GM12878 (cell line): ENCODE measurements at regions not wholly inside any gene's neighbourhood (a gene's known extent, or its start where the extent isn't known, plus 50 kb on each side); places are given as distances from the start of the nearest gene placed in this dataset.

ENCODE experiments used
- ATAC-seq: fragments of 200-7000 bp; cut with Tn5 transposase; 3 replicates; pipeline ENCODE4 v1.9.1; 2020; ENCODE audit warnings: mild to moderate bottlenecking, moderate library complexity
- BruUV-seq: library from RNA; stranded (reverse); fragments of 400-500 nt; replicated peaks from 2 replicates; lab custom pipeline; 2021; lab: Mats Ljungman, UMichigan
- CTCF ChIA-PET: fragments of 300-600 bp; sonication (Branson Sonifier 250); formaldehyde crosslinking; extraction: SDS; loops from one replicate; lab custom pipeline; 2021; ENCODE audit warnings: inconsistent platforms; lab: Yijun Ruan, JAX
- POLR2A ChIA-PET: fragments of 350-600 bp; formaldehyde crosslinking; extraction: SDS; loops from one replicate; lab custom pipeline; 2021; ENCODE audit warnings: inconsistent platforms; lab: Charles Lee
- RAD21 ChIA-PET: fragments of 300-600 bp; sonication (Branson Sonifier 250); formaldehyde crosslinking; loops from one replicate; lab custom pipeline; 2023; ENCODE audit warnings: antibody characterized with exemption; ENCODE audit not compliant: unreplicated experiment; lab: Charles Lee
- SMC1A ChIA-PET: fragments of 300-600 bp; sonication (Branson Sonifier 250); formaldehyde crosslinking; loops from one replicate; lab custom pipeline; 2023; ENCODE audit not compliant: unreplicated experiment, uncharacterized antibody; lab: Charles Lee
- DNase-seq: peaks from one replicate; pipeline ENCODE4 v3.0.0-alpha.2; 2011; ENCODE audit warnings: low read depth, low spot score
- FAIRE-seq: peaks from 3 replicates; lab custom pipeline; 2011; peaks lifted over from hg19 to GRCh38; lab: Jason Lieb, UNC
- H2AFZ ChIP-seq: 2 replicates; pipeline ENCODE4 v1.6.0; 2011; ENCODE audit warnings: low read depth, low read length, control low read depth; ENCODE audit not compliant: control insufficient read depth
- H3K27ac ChIP-seq: 2 replicates; pipeline ENCODE4 v1.5.1; 2011; ENCODE audit warnings: control low read depth; ENCODE audit not compliant: control insufficient read depth, insufficient read depth
- H3K27me3 ChIP-seq, 2 experiments: replicated peaks in 1 of 2; 2 replicates each; pipeline versions ENCODE4 v1.6.0 to v1.6.1; 2011; ENCODE audit warnings: low read length in 1 of 2; ENCODE audit not compliant: control insufficient read depth in 2 of 2, insufficient read depth in 2 of 2
- H3K36me3 ChIP-seq, 2 experiments: 2 replicates each; pipeline ENCODE4 v1.5.1; 2011; ENCODE audit warnings: low read length in 1 of 2; ENCODE audit not compliant: control insufficient read depth in 2 of 2, insufficient read depth in 2 of 2
- H3K4me1 ChIP-seq: 2 replicates; pipeline ENCODE4 v1.6.1; 2011; ENCODE audit warnings: mild to moderate bottlenecking, low read length, moderate library complexity, mixed read lengths; ENCODE audit not compliant: control insufficient read depth, insufficient read depth
- H3K4me2 ChIP-seq: 2 replicates; pipeline ENCODE4 v1.6.0; 2011; ENCODE audit warnings: control low read depth; ENCODE audit not compliant: control insufficient read depth, insufficient read depth
- H3K4me3 ChIP-seq: fragments of 200-600 bp; sonication (generic); 2 replicates; pipeline ENCODE4 v1.5.1; 2016
- H3K79me2 ChIP-seq: 2 replicates; pipeline ENCODE4 v1.6.0; 2011; ENCODE audit warnings: low read length; ENCODE audit not compliant: control insufficient read depth, insufficient read depth
- H3K9ac ChIP-seq: 2 replicates; pipeline ENCODE4 v1.8.0; 2011; ENCODE audit warnings: low read length, control low read depth, mixed read lengths; ENCODE audit not compliant: control insufficient read depth, insufficient read depth
- H3K9me3 ChIP-seq: replicated peaks from 3 replicates; pipeline ENCODE4 v1.5.1; 2011; ENCODE audit warnings: mild to moderate bottlenecking, low read length; ENCODE audit not compliant: control insufficient read depth, insufficient read depth
- H4K20me1 ChIP-seq: 2 replicates; pipeline ENCODE4 v1.6.0; 2011; ENCODE audit not compliant: control insufficient read depth, insufficient read depth
- CBX5 ChIP-seq: sonication (generic); IDR thresholded peaks from 2 replicates; pipeline ENCODE4 v1.6.1; 2016; ENCODE audit warnings: low read depth, moderate library complexity, mild to moderate bottlenecking, inconsistent platforms
- CEBPB ChIP-seq, 2 experiments: fragments of 150-350 bp in 1 of 2; IDR thresholded peaks; 2 replicates each; pipeline ENCODE4 v1.6.1; 2012 to 2014; ENCODE audit warnings: low read depth in 2 of 2, low read length in 2 of 2, borderline replicate concordance in 1 of 2, inconsistent platforms in 1 of 2
- CHD1 ChIP-seq: IDR thresholded peaks from 2 replicates; pipeline ENCODE4 v1.6.1; 2012; ENCODE audit warnings: low read depth, low read length, improper control_type of control experiment
- CHD2 ChIP-seq: IDR thresholded peaks from 2 replicates; pipeline ENCODE4 v1.6.1; 2011; ENCODE audit warnings: low read depth, low read length, improper control_type of control experiment, borderline replicate concordance
- CUX1 ChIP-seq: IDR thresholded peaks from 2 replicates; pipeline ENCODE4 v1.6.1; 2012; ENCODE audit warnings: improper control_type of control experiment, low read depth, low read length; ENCODE audit not compliant: insufficient replicate concordance
- HDAC6 ChIP-seq: fragments of 200-600 bp; sonication (generic); IDR thresholded peaks from one replicate; pipeline ENCODE4 v1.8.0; 2017; ENCODE audit warnings: antibody characterized with exemption; ENCODE audit not compliant: unreplicated experiment
- MTA3 ChIP-seq: IDR thresholded peaks from 2 replicates; pipeline ENCODE4 v1.6.1; 2012; ENCODE audit warnings: low read length, inconsistent platforms, borderline replicate concordance
- MYB ChIP-seq: fragments of 150-350 bp; IDR thresholded peaks from 2 replicates; pipeline ENCODE4 v1.6.1; 2014; ENCODE audit warnings: mild to moderate bottlenecking, low read depth, low read length, borderline replicate concordance
- NR2C1 ChIP-seq: fragments of 450-650 bp; IDR thresholded peaks from 2 replicates; pipeline ENCODE4 v1.6.1; 2017; ENCODE audit warnings: antibody characterized with exemption, mild to moderate bottlenecking, moderate library complexity
- PML ChIP-seq: IDR thresholded peaks from 2 replicates; pipeline ENCODE4 v1.6.1; 2012; ENCODE audit warnings: low read length, inconsistent platforms
- SMAD5 ChIP-seq: IDR thresholded peaks from 2 replicates; pipeline ENCODE4 v1.6.1; 2016; ENCODE audit warnings: antibody characterized with exemption, low read depth
- WGBS: methylation state at CpG from one replicate; pipeline ENCODE4 v1.1.6; 2016; ENCODE audit warnings: low lambda C conversion rate; ENCODE audit not compliant: insufficient replicate concordance, insufficient coverage; ENCODE audit errors: missing lambda C conversion rate; 5-methylcytosine and 5-hydroxymethylcytosine counted together
- in situ Hi-C: fragments of 300-500 bp; cut with MboI; formaldehyde crosslinking; loops from 9 replicates; pipeline ENCODE4 v1.14.3; 2018; ENCODE audit warnings: mixed read lengths
- intact Hi-C: fragments of 100-400 bp; cut with micrococcal nuclease; formaldehyde crosslinking; loops from one replicate; pipeline ENCODE4 v1.14.2; 2022; ENCODE audit not compliant: unreplicated experiment
- TF ChIP-seq, protein P1 (sequence below): IDR thresholded peaks from 2 replicates; pipeline ENCODE4 v1.6.1; 2012; ENCODE audit warnings: low read depth, low read length, improper control_type of control experiment
- TF ChIP-seq, protein P2 (sequence below): fragments of 150-350 bp; IDR thresholded peaks from 2 replicates; pipeline ENCODE4 v1.6.1; 2014; ENCODE audit warnings: mild to moderate bottlenecking, low read depth, low read length
- TF ChIP-seq, protein P3 (sequence below): fragments of 450-650 bp; IDR thresholded peaks from 2 replicates; pipeline ENCODE4 v1.6.1; 2017; ENCODE audit warnings: mild to moderate bottlenecking, moderate library complexity

- no peak overlapping the region for H3K27ac ChIP-seq
- no peak overlapping the region for H3K4me2 ChIP-seq
- DNase-seq (no peak), FAIRE-seq (no peak), ATAC-seq (no peak)
- 12% methylated on average over 5 of the region's 5 CpGs for WGBS
- ChIA-PET POLR2A (no interaction called here), SMC1A (interaction anchor here (2.5 kb wide), 1 partner anchor 26 kb away, joined by 8 read pairs; no protein-coding TSS in a partner anchor), CTCF (no interaction called here), RAD21 (no interaction called here)
- intact Hi-C loops, result no loop called here
- no peaks in the 10 kb centered on the region for H3K27me3 ChIP-seq
- H3K9ac ChIP-seq, result no peak overlapping the region
- H3K9me3 ChIP-seq, result no peaks in the 10 kb centered on the region
- in situ Hi-C loops, result no loop called here
- TF ChIP-seq CBX5 (no peak), CUX1 (no peak), MTA3 (no peak), CEBPB (IDR thresholded peaks at IDR 0.05; ENCODE audit: borderline replicate concordance in 1 of 2, low read depth in 2 of 2, low read length in 2 of 2) (no peak), HDAC6 (no peak), NR2C1 (no peak), CHD2 (no peak), SMAD5 (no peak), PML (no peak), MYB (no peak), CHD1 (no peak)
- TF ChIP-seq, protein P1, sequence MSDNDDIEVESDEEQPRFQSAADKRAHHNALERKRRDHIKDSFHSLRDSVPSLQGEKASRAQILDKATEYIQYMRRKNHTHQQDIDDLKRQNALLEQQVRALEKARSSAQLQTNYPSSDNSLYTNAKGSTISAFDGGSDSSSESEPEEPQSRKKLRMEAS, result no peak
- TF ChIP-seq, protein P2, sequence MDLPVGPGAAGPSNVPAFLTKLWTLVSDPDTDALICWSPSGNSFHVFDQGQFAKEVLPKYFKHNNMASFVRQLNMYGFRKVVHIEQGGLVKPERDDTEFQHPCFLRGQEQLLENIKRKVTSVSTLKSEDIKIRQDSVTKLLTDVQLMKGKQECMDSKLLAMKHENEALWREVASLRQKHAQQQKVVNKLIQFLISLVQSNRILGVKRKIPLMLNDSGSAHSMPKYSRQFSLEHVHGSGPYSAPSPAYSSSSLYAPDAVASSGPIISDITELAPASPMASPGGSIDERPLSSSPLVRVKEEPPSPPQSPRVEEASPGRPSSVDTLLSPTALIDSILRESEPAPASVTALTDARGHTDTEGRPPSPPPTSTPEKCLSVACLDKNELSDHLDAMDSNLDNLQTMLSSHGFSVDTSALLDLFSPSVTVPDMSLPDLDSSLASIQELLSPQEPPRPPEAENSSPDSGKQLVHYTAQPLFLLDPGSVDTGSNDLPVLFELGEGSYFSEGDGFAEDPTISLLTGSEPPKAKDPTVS, result no peak
- TF ChIP-seq, protein P3, sequence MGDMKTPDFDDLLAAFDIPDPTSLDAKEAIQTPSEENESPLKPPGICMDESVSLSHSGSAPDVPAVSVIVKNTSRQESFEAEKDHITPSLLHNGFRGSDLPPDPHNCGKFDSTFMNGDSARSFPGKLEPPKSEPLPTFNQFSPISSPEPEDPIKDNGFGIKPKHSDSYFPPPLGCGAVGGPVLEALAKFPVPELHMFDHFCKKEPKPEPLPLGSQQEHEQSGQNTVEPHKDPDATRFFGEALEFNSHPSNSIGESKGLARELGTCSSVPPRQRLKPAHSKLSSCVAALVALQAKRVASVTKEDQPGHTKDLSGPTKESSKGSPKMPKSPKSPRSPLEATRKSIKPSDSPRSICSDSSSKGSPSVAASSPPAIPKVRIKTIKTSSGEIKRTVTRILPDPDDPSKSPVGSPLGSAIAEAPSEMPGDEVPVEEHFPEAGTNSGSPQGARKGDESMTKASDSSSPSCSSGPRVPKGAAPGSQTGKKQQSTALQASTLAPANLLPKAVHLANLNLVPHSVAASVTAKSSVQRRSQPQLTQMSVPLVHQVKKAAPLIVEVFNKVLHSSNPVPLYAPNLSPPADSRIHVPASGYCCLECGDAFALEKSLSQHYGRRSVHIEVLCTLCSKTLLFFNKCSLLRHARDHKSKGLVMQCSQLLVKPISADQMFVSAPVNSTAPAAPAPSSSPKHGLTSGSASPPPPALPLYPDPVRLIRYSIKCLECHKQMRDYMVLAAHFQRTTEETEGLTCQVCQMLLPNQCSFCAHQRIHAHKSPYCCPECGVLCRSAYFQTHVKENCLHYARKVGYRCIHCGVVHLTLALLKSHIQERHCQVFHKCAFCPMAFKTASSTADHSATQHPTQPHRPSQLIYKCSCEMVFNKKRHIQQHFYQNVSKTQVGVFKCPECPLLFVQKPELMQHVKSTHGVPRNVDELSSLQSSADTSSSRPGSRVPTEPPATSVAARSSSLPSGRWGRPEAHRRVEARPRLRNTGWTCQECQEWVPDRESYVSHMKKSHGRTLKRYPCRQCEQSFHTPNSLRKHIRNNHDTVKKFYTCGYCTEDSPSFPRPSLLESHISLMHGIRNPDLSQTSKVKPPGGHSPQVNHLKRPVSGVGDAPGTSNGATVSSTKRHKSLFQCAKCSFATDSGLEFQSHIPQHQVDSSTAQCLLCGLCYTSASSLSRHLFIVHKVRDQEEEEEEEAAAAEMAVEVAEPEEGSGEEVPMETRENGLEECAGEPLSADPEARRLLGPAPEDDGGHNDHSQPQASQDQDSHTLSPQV, result no peak
- no peaks in the 10 kb centered on the region for H3K36me3 ChIP-seq
- H3K4me3 ChIP-seq, result no peak overlapping the region
- H3K4me1 ChIP-seq, result no peaks in the 10 kb centered on the region
- H4K20me1 ChIP-seq, result no peaks in the 10 kb centered on the region
- no TSS peak for BruUV-seq
- H3K79me2 ChIP-seq, result no peaks in the 10 kb centered on the region
- no peak overlapping the region for H2AFZ ChIP-seq
These were observed 345.6 kb upstream of the NRP1 start for GRCh38 chr10:33680036-33680435.
